ENCODE measurements at regions not wholly inside any gene's neighbourhood (a gene's known extent, or its start where the extent isn't known, plus 50 kb on each side); places are given as distances from the start of the nearest gene placed in this dataset.

DNA sequence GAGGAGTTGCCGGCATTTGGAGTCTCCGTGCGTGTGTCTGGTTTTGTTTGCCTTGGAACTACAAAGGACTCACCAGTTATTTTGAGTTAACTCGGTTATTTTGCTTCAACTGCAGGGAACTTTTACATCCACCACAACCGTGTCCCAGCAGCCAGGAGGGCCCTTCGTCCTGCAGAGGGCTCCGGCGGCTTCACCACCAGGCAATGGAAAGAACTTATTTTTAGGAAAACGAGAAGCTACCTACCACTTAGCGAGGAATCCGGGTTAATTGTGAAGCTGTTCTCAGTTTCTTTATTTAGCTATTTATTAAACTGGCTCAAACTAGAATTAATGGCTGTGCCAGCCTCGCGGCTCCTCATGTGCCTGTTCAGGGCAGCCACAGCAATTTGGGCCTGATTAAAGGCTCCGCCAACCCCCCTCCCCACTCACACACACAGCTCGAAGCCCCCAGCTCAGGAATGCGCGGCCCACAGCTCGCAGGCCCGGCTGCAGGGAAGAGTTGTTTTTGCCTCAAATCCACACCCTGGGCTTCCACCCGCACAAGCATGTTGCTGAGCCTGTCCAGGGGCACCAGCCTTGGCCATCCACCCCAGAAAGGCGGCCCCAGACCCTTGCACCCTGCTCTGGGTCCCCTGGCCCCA lies 55.9 kb upstream of the FGF3 start:
- no peak overlapping the region for H3K4me3 ChIP-seq (ENCODE audit: control extremely low read depth in 1 of 5, extremely low read depth in 1 of 5, insufficient read depth in 1 of 5, low read depth in 2 of 5, low read length in 4 of 5)
- ATAC-seq (ENCODE audit: low read depth) (no peak), DNase-seq (no peak)
- no peaks in the 10 kb centered on the region for H3K4me1 Mint-ChIP-seq
- ChIA-PET POLR2A (no interaction called here), CTCF (no interaction called here)
- H3K9me3 ChIP-seq (ENCODE audit: control extremely low read depth in 1 of 3, control insufficient read depth in 2 of 3, insufficient read depth in 1 of 3, low read length in 2 of 3), result no peaks in the 10 kb centered on the region
- peaks cover 6% of the 10 kb centered on the region for H3K27me3 Mint-ChIP-seq
- TF ChIP-seq EZH2 (IDR thresholded peaks at IDR 0.05; ENCODE audit: borderline replicate concordance, insufficient read depth, low read depth, low read length, poor library complexity, severe bottlenecking), result no peak
- TF ChIP-seq, protein P1, sequence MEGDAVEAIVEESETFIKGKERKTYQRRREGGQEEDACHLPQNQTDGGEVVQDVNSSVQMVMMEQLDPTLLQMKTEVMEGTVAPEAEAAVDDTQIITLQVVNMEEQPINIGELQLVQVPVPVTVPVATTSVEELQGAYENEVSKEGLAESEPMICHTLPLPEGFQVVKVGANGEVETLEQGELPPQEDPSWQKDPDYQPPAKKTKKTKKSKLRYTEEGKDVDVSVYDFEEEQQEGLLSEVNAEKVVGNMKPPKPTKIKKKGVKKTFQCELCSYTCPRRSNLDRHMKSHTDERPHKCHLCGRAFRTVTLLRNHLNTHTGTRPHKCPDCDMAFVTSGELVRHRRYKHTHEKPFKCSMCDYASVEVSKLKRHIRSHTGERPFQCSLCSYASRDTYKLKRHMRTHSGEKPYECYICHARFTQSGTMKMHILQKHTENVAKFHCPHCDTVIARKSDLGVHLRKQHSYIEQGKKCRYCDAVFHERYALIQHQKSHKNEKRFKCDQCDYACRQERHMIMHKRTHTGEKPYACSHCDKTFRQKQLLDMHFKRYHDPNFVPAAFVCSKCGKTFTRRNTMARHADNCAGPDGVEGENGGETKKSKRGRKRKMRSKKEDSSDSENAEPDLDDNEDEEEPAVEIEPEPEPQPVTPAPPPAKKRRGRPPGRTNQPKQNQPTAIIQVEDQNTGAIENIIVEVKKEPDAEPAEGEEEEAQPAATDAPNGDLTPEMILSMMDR (IDR thresholded peaks at IDR 0.05), result no peak
- no peaks in the 10 kb centered on the region for H3K4me1 ChIP-seq (ENCODE audit: control insufficient read depth in 2 of 2, insufficient read depth in 2 of 2, low read length in 2 of 2)
- H3K27me3 ChIP-seq (replicated peaks in 1 of 4; ENCODE audit: control extremely low read depth in 1 of 4, control insufficient read depth in 3 of 4, insufficient read depth in 4 of 4, low read length in 3 of 4), result no peaks in the 10 kb centered on the region
- no peaks in the 10 kb centered on the region for H3K79me2 ChIP-seq (ENCODE audit: control insufficient read depth, insufficient read depth, low read length)
- intact Hi-C loops (cut with micrococcal nuclease), result no loop called here
- no peak overlapping the region for H3K27ac Mint-ChIP-seq
- H3K9me3 Mint-ChIP-seq (ENCODE audit: insufficient read depth), result no peaks in the 10 kb centered on the region
- no peak overlapping the region for H2AFZ ChIP-seq (ENCODE audit: insufficient read depth, low read depth, low read length, poor library complexity, severe bottlenecking)
- H3K36me3 ChIP-seq (replicated peaks in 1 of 2; ENCODE audit: control extremely low read depth in 1 of 2, control insufficient read depth in 1 of 2, extremely low read depth in 1 of 2, insufficient read depth in 2 of 2, low read length in 1 of 2), result no peaks in the 10 kb centered on the region
- H3K4me2 ChIP-seq (replicated peaks; ENCODE audit: low read depth, low read length, poor library complexity, severe bottlenecking), result no peak overlapping the region
- H3K9ac ChIP-seq (ENCODE audit: low read length), result no peak overlapping the region
- H4K20me1 ChIP-seq (ENCODE audit: control insufficient read depth, insufficient read depth, low read length, poor library complexity, severe bottlenecking), result no peaks in the 10 kb centered on the region
- H3K27ac ChIP-seq (ENCODE audit: low read length in 2 of 2), result no peak overlapping the region
- H3K4me3 Mint-ChIP-seq, result no peak overlapping the region
- 73% methylated on average over 14 of the region's 21 CpGs for WGBS (ENCODE audit: insufficient coverage)

DNA sequence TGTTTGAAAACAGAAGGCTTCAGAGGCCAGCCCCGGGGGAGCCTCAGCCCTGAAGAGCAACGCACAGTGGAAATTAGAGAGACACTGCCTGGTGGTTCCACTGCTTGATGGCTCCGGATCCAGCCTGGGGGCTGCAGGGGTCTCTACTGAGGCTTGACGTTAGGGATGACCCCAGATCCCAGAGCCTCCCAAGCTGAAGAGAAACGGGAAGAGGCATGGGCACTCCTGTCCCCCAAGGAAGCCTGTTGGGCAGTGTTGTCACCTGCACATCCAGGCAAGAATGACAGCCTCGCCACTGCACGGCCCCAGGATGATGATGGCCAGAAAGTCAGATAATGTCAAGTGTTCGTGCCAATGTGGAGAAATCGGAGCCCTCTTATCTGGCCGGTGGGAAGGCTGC lies 56.8 kb upstream of the FGF3 start:
- H3K4me3 Mint-ChIP-seq, result no peak overlapping the region
- ChIA-PET CTCF (no interaction called here), POLR2A (no interaction called here)
- Histone ChIP-seq H3K4me1 (ENCODE audit: control insufficient read depth in 2 of 2, insufficient read depth in 2 of 2, low read length in 2 of 2) (no peaks in the 10 kb centered on the region), H3K4me2 (replicated peaks; ENCODE audit: low read depth, low read length, poor library complexity, severe bottlenecking) (no peak overlapping the region), H3K4me3 (ENCODE audit: control extremely low read depth in 1 of 5, extremely low read depth in 1 of 5, insufficient read depth in 1 of 5, low read depth in 2 of 5, low read length in 4 of 5) (no peak overlapping the region), H4K20me1 (ENCODE audit: control insufficient read depth, insufficient read depth, low read length, poor library complexity, severe bottlenecking) (no peaks in the 10 kb centered on the region), H3K27ac (ENCODE audit: low read length in 2 of 2) (no peak overlapping the region), H2AFZ (ENCODE audit: insufficient read depth, low read depth, low read length, poor library complexity, severe bottlenecking) (no peak overlapping the region), H3K9me3 (ENCODE audit: control extremely low read depth in 1 of 3, control insufficient read depth in 2 of 3, insufficient read depth in 1 of 3, low read length in 2 of 3) (peaks cover 0 to 3% (median 0%) of the 10 kb centered on the region in 3 donors), H3K27me3 (replicated peaks in 1 of 4; ENCODE audit: control extremely low read depth in 1 of 4, control insufficient read depth in 3 of 4, insufficient read depth in 4 of 4, low read length in 3 of 4) (no peaks in the 10 kb centered on the region), H3K36me3 (replicated peaks in 1 of 2; ENCODE audit: control extremely low read depth in 1 of 2, control insufficient read depth in 1 of 2, extremely low read depth in 1 of 2, insufficient read depth in 2 of 2, low read length in 1 of 2) (no peaks in the 10 kb centered on the region), H3K79me2 (ENCODE audit: control insufficient read depth, insufficient read depth, low read length) (no peaks in the 10 kb centered on the region), H3K9ac (ENCODE audit: low read length) (no peak overlapping the region)
- no peak for ATAC-seq (ENCODE audit: low read depth)
- intact Hi-C loops (cut with micrococcal nuclease), result no loop called here
- no peak for DNase-seq
- 90% methylated on average over 10 of the region's 10 CpGs for WGBS (ENCODE audit: insufficient coverage)
- no peak overlapping the region for H3K27ac Mint-ChIP-seq
- H3K4me1 Mint-ChIP-seq, result no peaks in the 10 kb centered on the region
- TF ChIP-seq EZH2 (IDR thresholded peaks at IDR 0.05; ENCODE audit: borderline replicate concordance, insufficient read depth, low read depth, low read length, poor library complexity, severe bottlenecking), result no peak
- TF ChIP-seq, protein P1 (IDR thresholded peaks at IDR 0.05), result no peak
- H3K27me3 Mint-ChIP-seq, result peaks cover 5% of the 10 kb centered on the region
- H3K9me3 Mint-ChIP-seq (ENCODE audit: insufficient read depth), result no peaks in the 10 kb centered on the region
